ENCODE measurements at regions not wholly inside any gene's neighbourhood (a gene's known extent, or its start where the extent isn't known, plus 50 kb on each side); places are given as distances from the start of the nearest gene placed in this dataset.

DNA sequence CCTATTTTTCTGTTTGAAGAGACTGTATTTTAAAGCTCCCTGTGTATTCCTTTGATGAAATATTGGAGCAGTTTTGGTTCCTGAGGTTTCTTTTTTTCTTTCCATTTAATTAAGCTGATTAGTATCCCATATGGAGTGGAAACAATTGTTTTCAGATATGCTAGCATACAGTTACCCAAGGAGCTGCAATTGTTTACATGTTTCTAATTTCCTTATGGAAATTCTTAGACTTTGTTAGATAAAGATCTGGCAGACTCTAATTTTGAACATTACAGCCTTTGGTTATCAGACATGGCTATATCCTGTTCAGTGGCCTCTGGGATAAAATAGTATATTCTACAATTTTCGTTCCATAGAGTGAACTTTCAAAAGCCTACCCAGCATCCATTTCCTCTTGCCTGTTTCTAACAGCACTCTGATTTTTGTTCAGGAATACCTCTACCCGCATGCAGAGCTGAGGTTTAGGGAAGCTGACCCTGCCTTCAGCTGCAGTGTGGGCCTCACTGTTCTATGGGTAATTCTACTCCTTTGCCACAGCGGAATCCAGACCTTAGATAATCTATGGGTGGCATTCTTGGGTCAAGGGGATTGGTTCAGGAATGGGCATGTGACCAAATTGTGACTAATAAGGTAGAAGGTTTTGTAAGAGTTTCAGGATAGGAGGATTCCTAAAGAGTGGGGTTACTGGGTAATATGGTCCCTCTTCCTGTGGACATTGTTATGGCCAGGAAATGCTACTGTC lies 161.1 kb upstream of the ANKRD28 start:
- Mint-ChIP-seq H3K9me3 (no peaks in the 10 kb centered on the region), H3K36me3 (ENCODE audit: low read depth) (no peaks in the 10 kb centered on the region), H3K4me3 (no peak overlapping the region), H3K4me1 (no peaks in the 10 kb centered on the region; the same call in 2 of the 3 replicates), H3K27ac (no peak overlapping the region), H3K27me3 (ENCODE audit: insufficient read depth, low read depth, poor library complexity) (no peaks in the 10 kb centered on the region)
- Histone ChIP-seq H3K4me2 (no peak overlapping the region), H3F3A (replicated peaks; ENCODE audit: low read depth) (no peaks in the 10 kb centered on the region), H3K79me2 (replicated peaks; ENCODE audit: insufficient read depth) (no peaks in the 10 kb centered on the region), H3K36me3 (ENCODE audit: insufficient read depth) (no peaks in the 10 kb centered on the region), H4K20me1 (replicated peaks; ENCODE audit: insufficient read depth) (no peaks in the 10 kb centered on the region), H3K4me3 (no peak overlapping the region), H3K27ac (ENCODE audit: low read depth) (no peak overlapping the region), H3K27me3 (ENCODE audit: insufficient read depth) (no peaks in the 10 kb centered on the region), H3K4me1 (ENCODE audit: insufficient read depth) (no peaks in the 10 kb centered on the region), H2AFZ (no peak overlapping the region), H3K9me2 (ENCODE audit: insufficient read depth) (peaks cover 22% of the 10 kb centered on the region; the same call in 1 of the 2 replicates)
- TF ChIP-seq POLR2AphosphoS5 (IDR thresholded peaks at IDR 0.05; ENCODE audit: low read depth) (no peak), EZH2 (IDR thresholded peaks at IDR 0.05; ENCODE audit: low read depth, unreplicated experiment) (no peak), STAT1 (IDR thresholded peaks at IDR 0.05; ENCODE audit: unreplicated experiment) (no peak), NANOG (IDR thresholded peaks at IDR 0.05; ENCODE audit: borderline replicate concordance) (no peak)
- TF ChIP-seq, protein P1, sequence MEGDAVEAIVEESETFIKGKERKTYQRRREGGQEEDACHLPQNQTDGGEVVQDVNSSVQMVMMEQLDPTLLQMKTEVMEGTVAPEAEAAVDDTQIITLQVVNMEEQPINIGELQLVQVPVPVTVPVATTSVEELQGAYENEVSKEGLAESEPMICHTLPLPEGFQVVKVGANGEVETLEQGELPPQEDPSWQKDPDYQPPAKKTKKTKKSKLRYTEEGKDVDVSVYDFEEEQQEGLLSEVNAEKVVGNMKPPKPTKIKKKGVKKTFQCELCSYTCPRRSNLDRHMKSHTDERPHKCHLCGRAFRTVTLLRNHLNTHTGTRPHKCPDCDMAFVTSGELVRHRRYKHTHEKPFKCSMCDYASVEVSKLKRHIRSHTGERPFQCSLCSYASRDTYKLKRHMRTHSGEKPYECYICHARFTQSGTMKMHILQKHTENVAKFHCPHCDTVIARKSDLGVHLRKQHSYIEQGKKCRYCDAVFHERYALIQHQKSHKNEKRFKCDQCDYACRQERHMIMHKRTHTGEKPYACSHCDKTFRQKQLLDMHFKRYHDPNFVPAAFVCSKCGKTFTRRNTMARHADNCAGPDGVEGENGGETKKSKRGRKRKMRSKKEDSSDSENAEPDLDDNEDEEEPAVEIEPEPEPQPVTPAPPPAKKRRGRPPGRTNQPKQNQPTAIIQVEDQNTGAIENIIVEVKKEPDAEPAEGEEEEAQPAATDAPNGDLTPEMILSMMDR (conservative IDR thresholded peaks at IDR 0.05; ENCODE audit: low read depth in 2 of 2) = no peak
- TF ChIP-seq, protein P2, sequence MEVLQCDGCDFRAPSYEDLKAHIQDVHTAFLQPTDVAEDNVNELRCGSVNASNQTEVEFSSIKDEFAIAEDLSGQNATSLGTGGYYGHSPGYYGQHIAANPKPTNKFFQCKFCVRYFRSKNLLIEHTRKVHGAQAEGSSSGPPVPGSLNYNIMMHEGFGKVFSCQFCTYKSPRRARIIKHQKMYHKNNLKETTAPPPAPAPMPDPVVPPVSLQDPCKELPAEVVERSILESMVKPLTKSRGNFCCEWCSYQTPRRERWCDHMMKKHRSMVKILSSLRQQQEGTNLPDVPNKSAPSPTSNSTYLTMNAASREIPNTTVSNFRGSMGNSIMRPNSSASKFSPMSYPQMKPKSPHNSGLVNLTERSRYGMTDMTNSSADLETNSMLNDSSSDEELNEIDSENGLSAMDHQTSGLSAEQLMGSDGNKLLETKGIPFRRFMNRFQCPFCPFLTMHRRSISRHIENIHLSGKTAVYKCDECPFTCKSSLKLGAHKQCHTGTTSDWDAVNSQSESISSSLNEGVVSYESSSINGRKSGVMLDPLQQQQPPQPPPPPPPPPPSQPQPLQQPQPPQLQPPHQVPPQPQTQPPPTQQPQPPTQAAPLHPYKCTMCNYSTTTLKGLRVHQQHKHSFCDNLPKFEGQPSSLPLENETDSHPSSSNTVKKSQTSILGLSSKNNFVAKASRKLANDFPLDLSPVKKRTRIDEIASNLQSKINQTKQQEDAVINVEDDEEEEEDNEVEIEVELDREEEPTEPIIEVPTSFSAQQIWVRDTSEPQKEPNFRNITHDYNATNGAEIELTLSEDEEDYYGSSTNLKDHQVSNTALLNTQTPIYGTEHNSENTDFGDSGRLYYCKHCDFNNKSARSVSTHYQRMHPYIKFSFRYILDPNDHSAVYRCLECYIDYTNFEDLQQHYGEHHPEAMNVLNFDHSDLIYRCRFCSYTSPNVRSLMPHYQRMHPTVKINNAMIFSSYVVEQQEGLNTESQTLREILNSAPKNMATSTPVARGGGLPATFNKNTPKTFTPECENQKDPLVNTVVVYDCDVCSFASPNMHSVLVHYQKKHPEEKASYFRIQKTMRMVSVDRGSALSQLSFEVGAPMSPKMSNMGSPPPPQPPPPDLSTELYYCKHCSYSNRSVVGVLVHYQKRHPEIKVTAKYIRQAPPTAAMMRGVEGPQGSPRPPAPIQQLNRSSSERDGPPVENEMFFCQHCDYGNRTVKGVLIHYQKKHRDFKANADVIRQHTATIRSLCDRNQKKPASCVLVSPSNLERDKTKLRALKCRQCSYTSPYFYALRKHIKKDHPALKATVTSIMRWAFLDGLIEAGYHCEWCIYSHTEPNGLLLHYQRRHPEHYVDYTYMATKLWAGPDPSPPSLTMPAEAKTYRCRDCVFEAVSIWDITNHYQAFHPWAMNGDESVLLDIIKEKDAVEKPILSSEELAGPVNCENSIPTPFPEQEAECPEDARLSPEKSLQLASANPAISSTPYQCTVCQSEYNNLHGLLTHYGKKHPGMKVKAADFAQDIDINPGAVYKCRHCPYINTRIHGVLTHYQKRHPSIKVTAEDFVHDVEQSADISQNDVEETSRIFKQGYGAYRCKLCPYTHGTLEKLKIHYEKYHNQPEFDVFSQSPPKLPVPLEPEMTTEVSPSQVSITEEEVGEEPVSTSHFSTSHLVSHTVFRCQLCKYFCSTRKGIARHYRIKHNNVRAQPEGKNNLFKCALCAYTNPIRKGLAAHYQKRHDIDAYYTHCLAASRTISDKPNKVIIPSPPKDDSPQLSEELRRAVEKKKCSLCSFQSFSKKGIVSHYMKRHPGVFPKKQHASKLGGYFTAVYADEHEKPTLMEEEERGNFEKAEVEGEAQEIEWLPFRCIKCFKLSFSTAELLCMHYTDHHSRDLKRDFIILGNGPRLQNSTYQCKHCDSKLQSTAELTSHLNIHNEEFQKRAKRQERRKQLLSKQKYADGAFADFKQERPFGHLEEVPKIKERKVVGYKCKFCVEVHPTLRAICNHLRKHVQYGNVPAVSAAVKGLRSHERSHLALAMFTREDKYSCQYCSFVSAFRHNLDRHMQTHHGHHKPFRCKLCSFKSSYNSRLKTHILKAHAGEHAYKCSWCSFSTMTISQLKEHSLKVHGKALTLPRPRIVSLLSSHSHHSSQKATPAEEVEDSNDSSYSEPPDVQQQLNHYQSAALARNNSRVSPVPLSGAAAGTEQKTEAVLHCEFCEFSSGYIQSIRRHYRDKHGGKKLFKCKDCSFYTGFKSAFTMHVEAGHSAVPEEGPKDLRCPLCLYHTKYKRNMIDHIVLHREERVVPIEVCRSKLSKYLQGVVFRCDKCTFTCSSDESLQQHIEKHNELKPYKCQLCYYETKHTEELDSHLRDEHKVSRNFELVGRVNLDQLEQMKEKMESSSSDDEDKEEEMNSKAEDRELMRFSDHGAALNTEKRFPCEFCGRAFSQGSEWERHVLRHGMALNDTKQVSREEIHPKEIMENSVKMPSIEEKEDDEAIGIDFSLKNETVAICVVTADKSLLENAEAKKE (CRISPR knock-in tag; IDR thresholded peaks at IDR 0.05) = no peak
- TF ChIP-seq, protein P3, sequence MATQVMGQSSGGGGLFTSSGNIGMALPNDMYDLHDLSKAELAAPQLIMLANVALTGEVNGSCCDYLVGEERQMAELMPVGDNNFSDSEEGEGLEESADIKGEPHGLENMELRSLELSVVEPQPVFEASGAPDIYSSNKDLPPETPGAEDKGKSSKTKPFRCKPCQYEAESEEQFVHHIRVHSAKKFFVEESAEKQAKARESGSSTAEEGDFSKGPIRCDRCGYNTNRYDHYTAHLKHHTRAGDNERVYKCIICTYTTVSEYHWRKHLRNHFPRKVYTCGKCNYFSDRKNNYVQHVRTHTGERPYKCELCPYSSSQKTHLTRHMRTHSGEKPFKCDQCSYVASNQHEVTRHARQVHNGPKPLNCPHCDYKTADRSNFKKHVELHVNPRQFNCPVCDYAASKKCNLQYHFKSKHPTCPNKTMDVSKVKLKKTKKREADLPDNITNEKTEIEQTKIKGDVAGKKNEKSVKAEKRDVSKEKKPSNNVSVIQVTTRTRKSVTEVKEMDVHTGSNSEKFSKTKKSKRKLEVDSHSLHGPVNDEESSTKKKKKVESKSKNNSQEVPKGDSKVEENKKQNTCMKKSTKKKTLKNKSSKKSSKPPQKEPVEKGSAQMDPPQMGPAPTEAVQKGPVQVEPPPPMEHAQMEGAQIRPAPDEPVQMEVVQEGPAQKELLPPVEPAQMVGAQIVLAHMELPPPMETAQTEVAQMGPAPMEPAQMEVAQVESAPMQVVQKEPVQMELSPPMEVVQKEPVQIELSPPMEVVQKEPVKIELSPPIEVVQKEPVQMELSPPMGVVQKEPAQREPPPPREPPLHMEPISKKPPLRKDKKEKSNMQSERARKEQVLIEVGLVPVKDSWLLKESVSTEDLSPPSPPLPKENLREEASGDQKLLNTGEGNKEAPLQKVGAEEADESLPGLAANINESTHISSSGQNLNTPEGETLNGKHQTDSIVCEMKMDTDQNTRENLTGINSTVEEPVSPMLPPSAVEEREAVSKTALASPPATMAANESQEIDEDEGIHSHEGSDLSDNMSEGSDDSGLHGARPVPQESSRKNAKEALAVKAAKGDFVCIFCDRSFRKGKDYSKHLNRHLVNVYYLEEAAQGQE (IDR thresholded peaks at IDR 0.05; ENCODE audit: unreplicated experiment) = no peak
- no peak for ATAC-seq
- no peak for DNase-seq (ENCODE audit: low spot score)
